GM18868 (cell line): ENCODE measurements at regions not wholly inside any gene's neighbourhood (a gene's known extent, or its start where the extent isn't known, plus 50 kb on each side); places are given as distances from the start of the nearest gene placed in this dataset.

Source experiments
- ATAC-seq: cut with Tn5 transposase; IDR thresholded peaks from one replicate; pipeline ENCODE4 v1.9.1; 2021; ENCODE audit warnings: mild to moderate bottlenecking, moderate library complexity; ENCODE audit not compliant: unreplicated experiment

DNA sequence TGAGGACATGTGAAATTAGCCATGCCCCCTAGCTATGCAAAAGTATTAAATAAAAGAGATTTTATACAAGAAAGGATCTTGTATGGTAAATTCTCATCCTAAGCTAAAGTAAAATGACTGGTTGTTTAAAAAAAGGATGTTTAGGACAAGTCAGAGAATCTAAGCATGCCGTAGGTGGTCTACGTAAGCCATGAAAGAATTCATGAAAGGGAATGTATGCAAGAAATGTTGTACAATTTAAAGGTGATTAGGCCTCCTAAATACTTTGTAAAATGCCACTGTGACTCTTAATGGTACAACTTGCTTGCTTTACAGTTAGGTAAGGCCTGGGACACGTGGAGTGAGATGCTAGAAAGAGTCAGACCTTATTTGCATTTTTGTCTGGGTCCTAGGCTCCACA lies 209.0 kb downstream of the EFHB start:
- ATAC-seq = no peak

DNA sequence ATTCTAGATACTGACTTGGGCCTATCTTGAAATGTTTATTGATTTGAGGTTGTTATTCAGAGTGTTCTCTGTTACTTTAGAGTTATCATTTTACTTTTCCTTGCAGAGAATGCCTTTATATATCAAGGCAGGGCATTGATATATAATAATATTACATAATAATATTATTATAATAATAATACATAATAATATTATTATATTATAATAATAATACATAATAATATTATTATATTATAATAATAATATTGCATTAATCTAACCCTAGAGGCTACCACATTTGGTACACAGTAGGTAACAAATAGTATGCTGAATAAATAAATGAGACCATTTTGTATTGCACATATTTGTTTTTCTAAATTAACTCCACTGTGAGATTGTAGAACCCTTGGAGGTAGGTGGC lies 216.3 kb downstream of the EFHB start:
- no peak for ATAC-seq

DNA sequence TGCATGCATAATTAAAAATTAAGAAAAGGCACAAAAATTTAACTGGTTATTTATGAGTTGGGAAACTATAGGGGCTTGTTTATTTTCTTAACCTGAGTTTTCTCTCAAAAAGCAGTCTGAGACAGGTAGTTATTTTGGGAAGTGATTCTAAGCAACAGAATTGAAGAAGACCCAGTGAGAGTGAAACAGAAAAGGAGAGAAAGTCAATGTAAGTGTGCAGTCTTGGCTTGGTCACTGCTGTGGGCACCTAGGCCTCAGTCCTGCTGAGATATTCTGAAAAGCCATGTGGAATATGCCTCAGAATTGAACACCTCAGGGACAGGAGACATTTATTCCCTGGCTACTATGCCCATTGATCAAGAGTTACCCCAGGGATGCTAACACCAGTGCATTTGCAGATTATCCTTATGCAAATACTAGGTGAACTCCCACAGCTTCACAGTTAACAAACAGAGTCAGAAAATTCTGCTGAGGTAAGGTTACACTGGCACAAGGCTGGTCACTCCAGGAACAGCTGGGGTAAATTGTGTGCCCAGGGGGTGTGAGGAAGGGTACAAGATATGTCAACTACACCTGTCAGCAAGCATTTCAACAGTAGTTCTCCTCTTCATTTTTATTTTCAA lies 222.7 kb downstream of the EFHB start:
- peak; percentile 48 for ATAC-seq

DNA sequence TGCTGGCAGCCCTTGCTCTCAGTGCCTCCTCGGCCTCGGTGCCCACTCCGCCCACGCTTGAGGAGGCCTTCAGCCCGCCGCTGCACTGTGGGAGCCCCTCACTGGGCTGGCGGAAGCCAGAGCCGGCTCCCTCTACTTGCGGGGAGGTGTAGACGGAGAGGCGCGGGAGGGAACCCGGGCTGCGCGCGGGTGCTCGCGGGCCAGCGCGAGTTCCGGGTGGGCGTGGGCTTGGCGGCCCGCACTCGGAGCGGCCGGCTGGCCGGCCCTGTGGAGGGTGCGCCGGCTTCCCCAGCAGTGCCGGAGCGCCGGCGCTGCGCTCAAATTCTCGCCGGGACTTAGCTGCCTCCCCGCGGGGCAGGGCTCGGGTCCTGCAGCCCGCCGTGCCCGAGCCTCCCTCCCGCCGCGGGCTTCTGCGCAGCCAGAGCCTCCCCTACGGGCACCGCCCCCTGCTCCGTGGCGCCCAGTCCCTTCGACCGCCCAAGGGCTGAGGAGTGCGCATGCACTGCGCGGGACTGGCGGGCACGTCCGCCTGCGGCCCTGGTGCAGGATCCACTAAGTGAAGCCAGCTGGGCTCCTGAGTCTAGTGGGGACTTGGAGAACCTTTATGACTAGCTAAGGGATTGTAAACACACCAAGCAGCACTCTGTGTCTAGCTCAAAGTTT lies 231.5 kb downstream of the EFHB start:
- no peak for ATAC-seq

DNA sequence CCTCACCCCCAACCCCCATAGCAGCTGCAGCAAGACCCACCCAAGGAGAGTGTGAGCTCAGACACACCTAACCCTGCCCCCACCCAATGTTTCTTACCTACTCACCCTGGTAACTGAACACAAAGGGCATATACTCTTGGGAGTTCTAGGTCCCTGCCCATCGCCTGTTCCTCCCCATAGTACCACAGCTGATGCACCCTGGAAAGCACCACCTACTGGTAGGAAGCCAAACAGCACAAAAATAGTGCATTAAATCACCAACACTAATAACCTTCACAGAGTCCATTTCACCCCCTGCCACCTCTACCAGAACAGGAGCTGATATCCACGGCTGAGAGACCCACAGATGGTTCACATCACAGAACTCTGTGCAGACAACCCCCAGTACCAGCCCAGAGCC lies 245.2 kb downstream of the EFHB start:
- peak; percentile 76 for ATAC-seq

DNA sequence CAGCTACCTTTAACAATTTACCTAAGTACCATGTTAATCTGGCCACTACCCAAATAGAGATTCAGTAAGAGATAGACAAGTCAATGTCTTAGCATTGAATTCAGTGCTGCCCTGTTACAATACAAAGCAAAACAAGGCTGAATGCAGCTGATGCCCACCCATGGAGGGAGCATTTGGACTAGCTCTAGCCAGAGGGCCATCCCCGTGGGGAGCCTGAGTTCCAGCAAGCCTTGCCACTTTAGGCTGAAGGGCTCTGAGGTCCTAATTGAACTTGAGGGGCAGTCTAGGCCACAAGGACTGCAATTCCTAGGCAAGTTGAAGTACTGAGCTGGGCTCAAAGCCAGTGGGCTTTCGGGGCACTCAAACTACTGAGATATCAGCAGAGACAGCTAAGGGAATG lies 265.9 kb downstream of the EFHB start:
- no peak for ATAC-seq

DNA sequence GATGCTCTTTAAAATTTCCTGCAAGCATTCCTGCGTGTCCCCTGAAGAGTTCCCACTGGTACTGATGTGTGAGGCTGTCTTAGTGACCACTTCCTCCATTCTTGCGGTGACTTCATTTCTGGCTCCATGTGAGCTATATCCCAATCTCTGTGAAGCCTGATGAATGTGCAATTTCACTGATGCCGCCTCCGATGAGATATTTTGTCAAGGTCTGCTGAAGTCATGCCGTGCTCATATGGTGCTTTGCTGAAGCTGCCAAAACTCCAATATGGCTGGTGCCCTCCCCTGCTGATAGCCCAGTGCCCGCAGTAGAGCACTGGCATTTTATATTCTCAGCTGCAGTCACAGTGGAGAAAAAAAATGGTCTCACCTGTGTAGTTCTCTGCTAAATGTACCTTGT lies 271.5 kb downstream of the EFHB start:
- no peak for ATAC-seq

DNA sequence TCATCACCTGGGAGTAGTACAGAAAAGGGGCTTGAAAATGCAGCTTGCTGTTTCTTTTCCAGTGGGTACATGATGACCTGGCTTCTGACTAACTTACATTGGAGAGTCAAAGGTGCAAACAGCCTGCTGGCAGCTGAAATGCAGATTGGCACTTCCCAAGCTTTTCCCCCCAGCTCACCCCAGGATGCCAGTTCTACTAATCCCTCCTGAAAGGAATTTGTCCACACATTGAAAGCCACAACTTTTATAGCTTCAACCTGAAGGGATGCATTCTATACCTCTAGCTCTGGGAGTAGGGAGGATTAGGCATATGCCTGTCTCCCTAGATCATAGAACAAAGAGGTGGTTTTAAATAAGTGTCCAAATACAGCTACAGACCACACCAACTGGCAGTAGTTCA lies 281.7 kb downstream of the EFHB start:
- no peak for ATAC-seq

DNA sequence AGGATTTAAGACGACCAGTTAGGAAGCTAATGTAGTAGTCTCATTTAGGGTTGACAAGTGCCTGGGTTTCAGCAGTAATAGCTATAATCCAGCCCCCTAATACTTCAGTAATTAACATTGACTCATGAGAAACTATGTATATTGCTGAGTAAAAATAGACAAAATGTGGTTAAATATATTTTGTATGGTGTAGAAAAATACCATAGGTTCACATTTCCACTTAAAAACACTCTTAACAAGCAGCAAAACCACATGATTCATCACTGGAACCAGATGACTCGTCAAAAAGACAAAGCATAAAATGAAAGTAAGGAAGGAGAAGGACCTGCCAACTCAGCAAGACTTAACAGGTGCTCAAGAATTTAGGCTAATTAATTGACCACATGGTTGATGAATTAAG lies 288.9 kb downstream of the EFHB start:
- ATAC-seq = peak; percentile 80

DNA sequence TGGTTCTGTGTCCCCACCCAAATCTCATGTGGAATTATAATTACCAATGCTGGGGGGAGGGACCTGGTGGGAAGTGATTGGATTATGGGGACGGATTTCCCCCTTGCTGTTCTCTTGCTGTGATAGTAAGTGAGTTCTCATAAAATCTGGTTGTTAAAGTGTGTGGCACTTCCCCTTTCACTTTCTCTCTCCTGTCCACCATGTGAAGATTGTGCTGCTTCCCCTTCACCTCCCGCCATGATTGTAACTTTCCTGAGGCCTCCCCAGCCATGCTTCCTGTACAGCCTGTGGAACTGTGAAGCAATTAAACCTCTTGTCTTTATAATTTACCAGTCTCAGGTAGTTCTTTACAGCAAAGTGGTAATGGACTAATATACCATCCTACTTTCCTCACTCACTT lies 289.6 kb downstream of the EFHB start:
- peak; percentile 69 for ATAC-seq

DNA sequence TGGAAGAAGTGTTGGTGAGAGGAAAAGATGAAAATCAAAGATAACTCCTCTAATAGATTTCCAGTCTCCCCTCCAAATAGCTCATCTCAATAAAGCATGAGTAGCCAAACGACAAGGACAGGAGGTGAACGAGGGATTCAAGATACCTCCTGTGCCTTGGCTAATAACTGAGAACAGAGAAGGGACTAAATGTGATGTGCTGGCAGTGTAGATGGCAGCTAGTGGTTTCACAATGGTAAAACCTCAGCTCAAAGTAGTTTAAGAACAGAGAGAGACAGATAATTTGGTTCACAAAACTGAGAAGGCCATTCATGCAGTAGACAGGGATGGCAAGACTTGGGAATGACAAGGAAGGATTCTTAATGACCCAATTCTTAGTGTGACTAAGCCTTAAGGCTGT lies 292.6 kb downstream of the EFHB start:
- ATAC-seq = no peak

DNA sequence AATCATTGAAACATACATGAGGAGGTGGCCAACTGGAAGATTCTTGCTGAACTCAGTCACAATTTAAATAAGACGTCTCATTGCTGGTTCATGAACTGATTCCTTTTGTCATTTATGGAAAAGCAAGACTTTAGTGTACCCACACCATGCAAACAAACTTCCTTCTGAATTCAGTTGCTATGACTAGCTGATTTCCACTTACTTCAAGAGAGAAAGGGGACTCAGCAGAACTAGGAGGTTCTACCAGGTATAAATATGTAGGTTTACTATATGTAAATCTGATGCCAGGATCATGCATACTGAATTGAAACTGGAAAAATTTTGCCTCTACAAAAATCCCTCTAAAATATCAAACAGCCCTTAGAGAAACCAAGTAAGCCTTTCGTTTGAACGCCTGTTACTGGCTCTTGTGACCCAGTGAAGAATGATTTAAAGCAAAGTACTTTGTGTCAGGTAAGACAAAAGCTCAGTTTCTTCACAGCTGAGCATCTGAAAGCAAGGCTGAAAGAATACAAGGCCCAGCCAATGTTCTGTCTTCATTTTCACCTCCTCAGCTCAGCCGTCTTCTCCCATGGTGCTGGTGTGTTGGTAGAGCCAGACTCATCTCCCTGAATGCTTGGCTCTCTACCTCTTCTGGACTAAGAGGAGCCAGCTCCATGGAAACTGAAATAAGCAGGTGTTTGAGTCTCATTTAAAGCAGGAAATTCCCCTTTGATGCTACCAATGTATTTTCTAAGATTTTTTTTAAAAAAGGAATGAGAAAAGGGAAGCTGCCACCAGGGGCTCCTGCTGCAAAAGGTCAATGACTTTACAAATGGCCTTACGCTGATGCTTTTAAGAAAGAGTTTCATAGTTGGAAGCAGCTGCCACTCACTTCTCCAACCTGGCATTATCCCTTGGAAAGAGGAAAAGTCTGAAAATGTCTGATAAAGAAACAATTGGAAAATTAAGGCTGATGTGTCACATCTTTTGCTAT lies 301.6 kb downstream of the EFHB start:
- ATAC-seq = no peak

DNA sequence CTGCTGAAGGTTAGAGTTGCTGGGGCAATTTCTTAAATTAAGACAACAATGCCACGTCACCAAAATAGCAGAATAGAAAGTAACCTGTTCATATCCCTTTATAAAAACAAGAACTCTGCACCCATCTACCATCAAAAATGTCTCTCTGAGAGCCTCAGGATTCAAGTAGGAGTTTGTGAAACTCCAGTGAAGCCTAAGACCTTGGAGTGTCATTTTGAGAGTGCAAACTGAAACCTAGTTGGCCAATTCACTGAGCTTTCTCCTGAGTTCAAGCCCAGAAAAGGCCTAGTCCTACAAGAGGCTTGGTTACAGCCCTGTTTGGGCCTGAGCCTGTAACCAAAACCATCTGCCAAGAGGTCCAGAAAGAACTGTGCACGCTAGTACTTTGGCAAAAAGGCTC lies 335.1 kb downstream of the EFHB start:
- ATAC-seq = peak; percentile 83

DNA sequence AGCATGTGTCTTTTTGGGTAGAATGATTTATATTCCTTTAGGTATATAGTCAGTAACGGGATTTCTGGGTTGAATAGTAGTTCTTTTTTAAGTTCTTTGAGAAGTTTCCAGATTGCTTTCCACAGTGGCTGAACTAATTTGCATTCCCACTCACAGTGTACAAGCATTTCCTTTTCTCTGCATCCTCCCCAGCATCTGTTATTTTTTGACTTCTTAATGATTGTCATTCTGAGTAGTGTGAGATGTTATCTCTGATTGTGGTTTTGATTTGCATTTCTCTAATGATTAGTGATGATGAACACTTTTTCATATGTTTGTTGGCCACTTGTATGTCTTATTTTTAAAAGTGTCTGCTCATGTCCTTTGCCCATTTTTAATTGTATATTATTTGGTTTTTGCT lies 337.6 kb downstream of the EFHB start:
- ATAC-seq = peak; percentile 58

DNA sequence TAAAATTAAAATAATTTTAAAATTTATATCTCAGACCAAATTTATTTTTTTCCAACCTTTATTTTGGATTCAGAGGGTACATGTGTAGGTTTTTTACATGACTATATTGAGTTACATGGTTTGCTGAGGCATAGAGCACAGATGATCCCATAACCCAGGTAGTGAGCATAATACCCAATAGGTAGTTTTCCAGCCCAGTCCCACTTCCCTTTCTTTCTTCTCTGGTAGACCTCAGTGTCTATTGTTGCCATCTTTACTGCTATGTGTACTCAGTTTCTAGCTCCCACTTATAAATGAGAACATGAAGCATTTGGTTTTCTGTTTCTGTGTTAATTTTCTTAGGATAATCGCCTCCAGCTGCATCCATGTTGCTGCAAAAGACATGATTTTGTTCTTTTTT lies 338.1 kb downstream of the EFHB start:
- ATAC-seq = no peak
